ENCODE measurements at regions not wholly inside any gene's neighbourhood (a gene's known extent, or its start where the extent isn't known, plus 50 kb on each side); places are given as distances from the start of the nearest gene placed in this dataset.

DNA sequence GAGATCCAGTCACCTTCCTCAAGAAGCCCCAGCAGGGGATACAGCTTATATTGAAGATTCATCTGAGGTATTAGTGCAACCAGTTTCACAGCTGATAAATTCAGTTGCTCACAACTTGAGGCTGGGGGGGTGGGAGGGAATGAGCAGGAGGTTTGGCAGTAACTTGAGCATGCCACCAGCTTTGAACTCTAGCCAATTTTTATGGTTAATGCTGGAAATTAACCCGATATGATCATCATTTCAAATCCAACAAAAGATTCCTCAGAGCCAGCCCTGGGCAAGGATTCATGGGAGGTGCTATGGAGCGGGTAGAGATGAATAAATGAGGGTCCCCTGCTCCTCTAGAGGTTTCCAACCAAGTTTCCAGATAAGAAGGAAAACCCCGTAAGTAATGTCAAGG, 73.1 kb upstream of the HES1 start:
- Histone ChIP-seq H3K9me2 (ENCODE audit: insufficient read depth) (no peaks in the 10 kb centered on the region), H3F3A (replicated peaks; ENCODE audit: low read depth) (peaks cover 1% of the 10 kb centered on the region), H3K4me1 (ENCODE audit: insufficient read depth) (peaks cover 23% of the 10 kb centered on the region), H3K79me2 (replicated peaks; ENCODE audit: insufficient read depth) (no peaks in the 10 kb centered on the region), H3K4me2 (no peak overlapping the region), H4K20me1 (replicated peaks; ENCODE audit: insufficient read depth) (no peaks in the 10 kb centered on the region), H3K27me3 (ENCODE audit: insufficient read depth) (peaks cover 15% of the 10 kb centered on the region; the same call in 1 of the 2 replicates), H3K27ac (ENCODE audit: low read depth) (no peak overlapping the region), H3K36me3 (ENCODE audit: insufficient read depth) (0 out of 2 replicates have a peak, but pooled peaks cover 5% of the 10 kb centered on the region), H3K4me3 (no peak overlapping the region), H2AFZ (no peak overlapping the region)
- Mint-ChIP-seq H3K36me3 (ENCODE audit: low read depth) (peaks cover 7% of the 10 kb centered on the region; the same call in 1 of the 3 replicates), H3K9me3 (peaks cover 13% of the 10 kb centered on the region), H3K4me3 (no peak overlapping the region), H3K27me3 (ENCODE audit: insufficient read depth, low read depth, poor library complexity) (peaks cover 4% of the 10 kb centered on the region), H3K27ac (no peak overlapping the region), H3K4me1 (peaks cover 23% of the 10 kb centered on the region)
- no peak for DNase-seq (ENCODE audit: low spot score)
- no peak for ATAC-seq
- no peak for TF ChIP-seq EZH2 (IDR thresholded peaks at IDR 0.05; ENCODE audit: low read depth, unreplicated experiment)
- TF ChIP-seq, protein P1, sequence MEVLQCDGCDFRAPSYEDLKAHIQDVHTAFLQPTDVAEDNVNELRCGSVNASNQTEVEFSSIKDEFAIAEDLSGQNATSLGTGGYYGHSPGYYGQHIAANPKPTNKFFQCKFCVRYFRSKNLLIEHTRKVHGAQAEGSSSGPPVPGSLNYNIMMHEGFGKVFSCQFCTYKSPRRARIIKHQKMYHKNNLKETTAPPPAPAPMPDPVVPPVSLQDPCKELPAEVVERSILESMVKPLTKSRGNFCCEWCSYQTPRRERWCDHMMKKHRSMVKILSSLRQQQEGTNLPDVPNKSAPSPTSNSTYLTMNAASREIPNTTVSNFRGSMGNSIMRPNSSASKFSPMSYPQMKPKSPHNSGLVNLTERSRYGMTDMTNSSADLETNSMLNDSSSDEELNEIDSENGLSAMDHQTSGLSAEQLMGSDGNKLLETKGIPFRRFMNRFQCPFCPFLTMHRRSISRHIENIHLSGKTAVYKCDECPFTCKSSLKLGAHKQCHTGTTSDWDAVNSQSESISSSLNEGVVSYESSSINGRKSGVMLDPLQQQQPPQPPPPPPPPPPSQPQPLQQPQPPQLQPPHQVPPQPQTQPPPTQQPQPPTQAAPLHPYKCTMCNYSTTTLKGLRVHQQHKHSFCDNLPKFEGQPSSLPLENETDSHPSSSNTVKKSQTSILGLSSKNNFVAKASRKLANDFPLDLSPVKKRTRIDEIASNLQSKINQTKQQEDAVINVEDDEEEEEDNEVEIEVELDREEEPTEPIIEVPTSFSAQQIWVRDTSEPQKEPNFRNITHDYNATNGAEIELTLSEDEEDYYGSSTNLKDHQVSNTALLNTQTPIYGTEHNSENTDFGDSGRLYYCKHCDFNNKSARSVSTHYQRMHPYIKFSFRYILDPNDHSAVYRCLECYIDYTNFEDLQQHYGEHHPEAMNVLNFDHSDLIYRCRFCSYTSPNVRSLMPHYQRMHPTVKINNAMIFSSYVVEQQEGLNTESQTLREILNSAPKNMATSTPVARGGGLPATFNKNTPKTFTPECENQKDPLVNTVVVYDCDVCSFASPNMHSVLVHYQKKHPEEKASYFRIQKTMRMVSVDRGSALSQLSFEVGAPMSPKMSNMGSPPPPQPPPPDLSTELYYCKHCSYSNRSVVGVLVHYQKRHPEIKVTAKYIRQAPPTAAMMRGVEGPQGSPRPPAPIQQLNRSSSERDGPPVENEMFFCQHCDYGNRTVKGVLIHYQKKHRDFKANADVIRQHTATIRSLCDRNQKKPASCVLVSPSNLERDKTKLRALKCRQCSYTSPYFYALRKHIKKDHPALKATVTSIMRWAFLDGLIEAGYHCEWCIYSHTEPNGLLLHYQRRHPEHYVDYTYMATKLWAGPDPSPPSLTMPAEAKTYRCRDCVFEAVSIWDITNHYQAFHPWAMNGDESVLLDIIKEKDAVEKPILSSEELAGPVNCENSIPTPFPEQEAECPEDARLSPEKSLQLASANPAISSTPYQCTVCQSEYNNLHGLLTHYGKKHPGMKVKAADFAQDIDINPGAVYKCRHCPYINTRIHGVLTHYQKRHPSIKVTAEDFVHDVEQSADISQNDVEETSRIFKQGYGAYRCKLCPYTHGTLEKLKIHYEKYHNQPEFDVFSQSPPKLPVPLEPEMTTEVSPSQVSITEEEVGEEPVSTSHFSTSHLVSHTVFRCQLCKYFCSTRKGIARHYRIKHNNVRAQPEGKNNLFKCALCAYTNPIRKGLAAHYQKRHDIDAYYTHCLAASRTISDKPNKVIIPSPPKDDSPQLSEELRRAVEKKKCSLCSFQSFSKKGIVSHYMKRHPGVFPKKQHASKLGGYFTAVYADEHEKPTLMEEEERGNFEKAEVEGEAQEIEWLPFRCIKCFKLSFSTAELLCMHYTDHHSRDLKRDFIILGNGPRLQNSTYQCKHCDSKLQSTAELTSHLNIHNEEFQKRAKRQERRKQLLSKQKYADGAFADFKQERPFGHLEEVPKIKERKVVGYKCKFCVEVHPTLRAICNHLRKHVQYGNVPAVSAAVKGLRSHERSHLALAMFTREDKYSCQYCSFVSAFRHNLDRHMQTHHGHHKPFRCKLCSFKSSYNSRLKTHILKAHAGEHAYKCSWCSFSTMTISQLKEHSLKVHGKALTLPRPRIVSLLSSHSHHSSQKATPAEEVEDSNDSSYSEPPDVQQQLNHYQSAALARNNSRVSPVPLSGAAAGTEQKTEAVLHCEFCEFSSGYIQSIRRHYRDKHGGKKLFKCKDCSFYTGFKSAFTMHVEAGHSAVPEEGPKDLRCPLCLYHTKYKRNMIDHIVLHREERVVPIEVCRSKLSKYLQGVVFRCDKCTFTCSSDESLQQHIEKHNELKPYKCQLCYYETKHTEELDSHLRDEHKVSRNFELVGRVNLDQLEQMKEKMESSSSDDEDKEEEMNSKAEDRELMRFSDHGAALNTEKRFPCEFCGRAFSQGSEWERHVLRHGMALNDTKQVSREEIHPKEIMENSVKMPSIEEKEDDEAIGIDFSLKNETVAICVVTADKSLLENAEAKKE (CRISPR knock-in tag; IDR thresholded peaks at IDR 0.05), result no peak

DNA sequence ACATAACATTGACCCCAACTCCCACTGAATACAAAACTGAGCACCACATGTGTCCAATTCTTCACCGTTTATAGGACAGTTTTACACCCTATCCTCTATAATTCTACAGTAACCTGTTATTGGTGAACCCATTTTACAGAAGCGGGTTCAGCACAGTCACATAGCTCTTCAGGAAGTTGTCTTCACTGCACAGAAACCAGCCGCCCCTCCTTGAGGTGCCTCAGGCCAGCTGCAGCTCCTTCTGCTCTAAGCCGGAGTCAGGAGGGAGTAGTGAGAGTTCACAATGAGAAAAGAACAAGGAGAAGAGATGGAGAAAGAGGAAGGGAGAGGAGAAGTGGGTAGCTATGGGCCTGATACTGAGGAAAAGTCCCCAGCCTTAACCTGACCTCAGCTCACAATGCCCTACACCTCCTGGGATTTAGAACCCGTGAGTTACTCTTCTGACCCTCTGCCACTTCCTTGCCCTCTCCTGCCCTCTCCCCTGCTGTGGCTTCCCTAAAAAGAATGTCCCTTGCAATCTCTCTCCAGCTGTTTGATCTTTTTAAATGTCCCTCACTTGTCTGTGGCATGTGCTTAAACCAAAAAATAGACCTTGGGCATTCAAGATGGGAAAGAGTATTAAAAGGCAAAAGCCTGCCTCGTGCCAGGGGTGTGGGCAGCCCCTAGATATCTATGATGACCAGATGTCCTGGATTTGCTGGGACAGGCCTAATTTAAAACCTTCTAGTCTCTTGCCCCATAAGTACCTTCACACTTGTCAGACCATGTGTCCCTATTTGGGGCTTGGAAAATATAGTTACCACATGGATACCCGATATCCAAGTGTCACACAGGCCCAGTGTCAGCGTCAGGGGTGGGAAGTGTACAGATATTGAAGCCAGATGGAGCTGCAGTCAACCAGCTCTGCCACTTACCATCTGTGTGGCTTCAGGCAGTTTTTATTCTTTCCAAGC, 71.3 kb upstream of the HES1 start:
- Histone ChIP-seq H2AFZ (no peak overlapping the region), H3K27ac (ENCODE audit: low read depth) (no peak overlapping the region), H3F3A (replicated peaks; ENCODE audit: low read depth) (0 out of 2 replicates have a peak, but pooled peaks cover 1% of the 10 kb centered on the region), H3K27me3 (ENCODE audit: insufficient read depth) (peaks cover 21% of the 10 kb centered on the region), H3K4me1 (ENCODE audit: insufficient read depth) (peaks cover 12% of the 10 kb centered on the region), H4K20me1 (replicated peaks; ENCODE audit: insufficient read depth) (no peaks in the 10 kb centered on the region), H3K4me2 (no peak overlapping the region), H3K9me2 (ENCODE audit: insufficient read depth) (peaks cover 4% of the 10 kb centered on the region; the same call in 1 of the 2 replicates), H3K36me3 (ENCODE audit: insufficient read depth) (0 out of 2 replicates have a peak, but pooled peaks cover 5% of the 10 kb centered on the region), H3K79me2 (replicated peaks; ENCODE audit: insufficient read depth) (no peaks in the 10 kb centered on the region), H3K4me3 (no peak overlapping the region)
- H3K4me3 Mint-ChIP-seq, result no peak overlapping the region
- no peak for ATAC-seq
- H3K9me3 Mint-ChIP-seq, result peaks cover 20% of the 10 kb centered on the region
- H3K36me3 Mint-ChIP-seq (ENCODE audit: low read depth), result peaks cover 13% of the 10 kb centered on the region; the same call in 1 of the 3 replicates
- peaks cover 16% of the 10 kb centered on the region for H3K4me1 Mint-ChIP-seq
- H3K27me3 Mint-ChIP-seq (ENCODE audit: insufficient read depth, low read depth, poor library complexity), result peaks cover 9% of the 10 kb centered on the region
- no peak overlapping the region for H3K27ac Mint-ChIP-seq
- no peak for DNase-seq (ENCODE audit: low spot score)
- TF ChIP-seq ZNF114 (CRISPR knock-in tag; IDR thresholded peaks at IDR 0.05), result no peak
- TF ChIP-seq, protein P1 (CRISPR knock-in tag; IDR thresholded peaks at IDR 0.05), result no peak
- TF ChIP-seq STAT1 (IDR thresholded peaks at IDR 0.05; ENCODE audit: unreplicated experiment), result no peak
